Epithelial cell of proximal tubule (primary cell): ENCODE measurements at regions not wholly inside any gene's neighbourhood (a gene's known extent, or its start where the extent isn't known, plus 50 kb on each side); places are given as distances from the start of the nearest gene placed in this dataset.

Source experiments
- DNase-seq: peaks from one replicate; pipeline ENCODE4 v3.0.0-alpha.2; 2011; ENCODE audit warnings: low read depth
- H3K4me3 ChIP-seq: 2 replicates; pipeline ENCODE4 v1.5.1; 2011; ENCODE audit warnings: low read depth, mild to moderate bottlenecking, low read length
- TF ChIP-seq, protein P1 (sequence below): conservative IDR thresholded peaks from 2 replicates; pipeline ENCODE4 v1.5.1; 2012; ENCODE audit warnings: low read depth, mild to moderate bottlenecking, low read length

DNA sequence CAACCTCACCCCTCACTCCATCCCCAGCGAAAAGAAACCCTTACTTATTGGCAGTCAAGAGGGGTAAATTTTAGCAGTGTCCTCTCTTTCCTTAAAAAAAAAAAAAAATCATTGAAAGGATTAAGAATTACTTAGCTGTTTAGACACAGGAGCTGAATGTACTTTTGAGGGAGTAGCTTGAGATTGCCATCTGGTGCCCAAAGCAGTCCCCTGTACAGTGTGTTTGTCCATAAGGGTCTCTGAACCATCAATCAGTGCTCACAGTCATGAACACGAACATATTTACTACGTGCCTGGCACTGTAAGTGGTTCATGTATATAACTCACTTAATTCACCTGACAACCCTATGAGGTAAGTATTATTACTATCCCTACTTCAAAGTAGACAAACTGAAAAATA is 463.5 kb downstream of the RAP2B start:
- no peak overlapping the region for H3K4me3 ChIP-seq
- no peak for DNase-seq
- TF ChIP-seq, protein P1, sequence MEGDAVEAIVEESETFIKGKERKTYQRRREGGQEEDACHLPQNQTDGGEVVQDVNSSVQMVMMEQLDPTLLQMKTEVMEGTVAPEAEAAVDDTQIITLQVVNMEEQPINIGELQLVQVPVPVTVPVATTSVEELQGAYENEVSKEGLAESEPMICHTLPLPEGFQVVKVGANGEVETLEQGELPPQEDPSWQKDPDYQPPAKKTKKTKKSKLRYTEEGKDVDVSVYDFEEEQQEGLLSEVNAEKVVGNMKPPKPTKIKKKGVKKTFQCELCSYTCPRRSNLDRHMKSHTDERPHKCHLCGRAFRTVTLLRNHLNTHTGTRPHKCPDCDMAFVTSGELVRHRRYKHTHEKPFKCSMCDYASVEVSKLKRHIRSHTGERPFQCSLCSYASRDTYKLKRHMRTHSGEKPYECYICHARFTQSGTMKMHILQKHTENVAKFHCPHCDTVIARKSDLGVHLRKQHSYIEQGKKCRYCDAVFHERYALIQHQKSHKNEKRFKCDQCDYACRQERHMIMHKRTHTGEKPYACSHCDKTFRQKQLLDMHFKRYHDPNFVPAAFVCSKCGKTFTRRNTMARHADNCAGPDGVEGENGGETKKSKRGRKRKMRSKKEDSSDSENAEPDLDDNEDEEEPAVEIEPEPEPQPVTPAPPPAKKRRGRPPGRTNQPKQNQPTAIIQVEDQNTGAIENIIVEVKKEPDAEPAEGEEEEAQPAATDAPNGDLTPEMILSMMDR, result peak; percentile 11

DNA sequence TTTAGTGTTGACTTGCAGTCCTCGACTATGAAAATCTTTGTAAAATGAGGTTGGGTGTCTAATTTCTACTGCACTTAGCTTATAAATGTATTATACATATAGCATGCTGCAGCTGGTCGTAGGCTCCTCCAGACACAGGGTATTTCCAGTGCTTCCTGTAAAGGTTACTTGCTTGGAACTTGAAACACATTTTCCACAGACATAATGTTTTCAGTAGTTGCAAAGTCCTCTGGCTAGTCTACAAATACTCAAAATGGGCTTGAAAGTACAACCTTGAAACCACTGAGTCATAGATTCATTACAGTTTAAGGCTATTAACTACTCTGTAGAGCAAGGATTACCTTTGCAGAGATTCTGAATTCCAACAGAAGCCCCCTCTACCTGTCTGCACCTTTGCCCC is 464.1 kb downstream of the RAP2B start:
- DNase-seq, result no peak
- TF ChIP-seq, protein P1, result no peak
- H3K4me3 ChIP-seq, result no peak overlapping the region

DNA sequence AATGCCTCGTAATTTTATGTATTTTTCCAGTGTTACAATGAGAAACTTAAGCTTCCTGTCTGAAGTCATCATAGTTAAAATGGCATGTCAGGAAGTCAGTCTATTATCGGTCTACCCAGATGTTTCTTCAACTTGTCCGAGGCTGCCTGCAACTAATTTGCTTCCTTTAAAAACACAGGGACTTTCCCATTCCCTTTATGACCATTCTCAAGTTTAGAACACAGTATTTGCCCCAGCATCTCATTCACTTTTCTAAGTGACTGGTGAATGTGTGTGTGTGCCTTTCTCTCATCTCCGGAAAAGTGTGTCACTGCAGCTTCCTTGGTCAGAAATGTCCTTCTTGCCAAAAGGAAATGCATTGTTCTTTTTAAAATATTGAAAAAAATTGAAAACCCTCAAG is 466.6 kb downstream of the RAP2B start:
- DNase-seq, result no peak
- H3K4me3 ChIP-seq, result no peak overlapping the region
- TF ChIP-seq, protein P1, result no peak

DNA sequence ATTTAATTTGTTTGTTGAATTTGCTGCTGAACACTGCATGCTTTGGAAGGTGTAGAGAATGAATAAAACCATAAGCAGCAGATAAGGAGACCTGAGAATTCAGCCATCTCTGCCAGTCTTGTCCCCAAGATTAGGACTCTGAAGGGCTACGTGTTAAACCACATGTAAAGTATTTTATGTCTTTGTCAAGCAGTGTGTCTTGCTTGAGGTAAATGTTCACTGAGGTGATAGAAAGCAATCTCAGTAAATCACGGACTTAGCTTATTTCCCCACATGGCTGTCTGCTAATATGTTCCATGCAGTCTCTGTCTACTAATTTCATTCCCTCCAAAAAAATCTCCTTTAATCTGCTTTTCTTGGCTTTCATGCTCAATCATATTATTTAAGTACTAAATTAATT is 467.1 kb downstream of the RAP2B start:
- no peak for DNase-seq
- no peak overlapping the region for H3K4me3 ChIP-seq
- TF ChIP-seq, protein P1, result no peak

DNA sequence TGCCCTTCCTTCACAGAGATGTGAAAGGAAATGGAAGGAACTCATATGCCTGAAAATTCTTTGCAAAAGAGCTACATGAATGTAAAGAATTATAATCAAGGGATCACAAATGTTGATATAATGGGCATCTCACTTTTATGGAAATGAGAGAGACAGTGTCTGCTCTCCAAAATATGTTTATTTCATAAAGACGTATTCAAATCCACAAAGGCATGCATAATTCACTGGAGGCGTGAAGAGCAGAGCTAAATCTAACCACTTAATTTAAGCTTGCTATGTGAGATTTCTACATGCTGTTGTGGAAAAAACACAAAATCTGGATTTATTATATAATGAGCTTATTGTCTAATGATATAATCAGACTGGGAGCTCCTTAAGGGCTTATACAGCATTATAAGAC is 469.1 kb downstream of the RAP2B start:
- no peak overlapping the region for H3K4me3 ChIP-seq
- TF ChIP-seq, protein P1, result no peak
- no peak for DNase-seq

DNA sequence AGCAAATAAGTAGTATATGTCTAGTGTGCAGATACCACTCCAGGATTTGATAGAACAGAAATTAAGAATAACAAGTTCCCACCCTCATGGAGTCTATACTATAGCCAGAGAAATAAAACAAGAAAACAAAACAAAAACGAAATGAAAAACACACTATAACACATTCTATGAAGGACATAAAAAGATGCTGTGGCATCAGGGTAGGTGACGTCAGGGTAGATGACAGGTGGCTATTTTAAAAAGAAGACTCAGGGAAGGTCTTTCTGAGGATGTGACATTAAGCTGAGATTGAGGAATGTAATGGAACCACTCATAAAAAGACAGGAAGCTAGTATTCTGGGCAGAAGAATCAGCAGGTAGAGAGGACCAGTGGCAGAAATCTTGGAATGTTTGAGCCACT is 469.6 kb downstream of the RAP2B start:
- H3K4me3 ChIP-seq, result no peak overlapping the region
- TF ChIP-seq, protein P1, result no peak
- no peak for DNase-seq

DNA sequence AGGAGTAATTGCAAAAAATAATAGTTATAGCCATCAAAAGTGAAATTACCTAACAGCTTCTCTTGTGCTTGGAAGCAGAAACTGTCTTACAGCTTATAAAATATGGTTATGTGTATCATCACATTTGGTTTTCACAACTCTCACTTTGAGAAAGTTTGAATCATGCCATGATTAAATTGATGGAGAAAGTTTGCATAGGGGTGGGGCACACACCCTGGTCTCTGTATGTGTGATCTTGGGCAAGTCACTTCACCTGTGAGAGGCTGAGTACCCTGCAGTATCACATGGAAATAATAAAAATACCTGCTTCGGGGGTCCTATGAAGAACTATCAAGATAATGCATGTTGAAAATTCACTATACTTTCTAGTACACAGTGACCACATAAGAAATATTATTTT is 471.4 kb downstream of the RAP2B start:
- H3K4me3 ChIP-seq, result no peak overlapping the region
- no peak for DNase-seq
- TF ChIP-seq, protein P1, result no peak
